Duodenal mucosa (tissue), 2 donors: ENCODE measurements at regions not wholly inside any gene's neighbourhood (a gene's known extent, or its start where the extent isn't known, plus 50 kb on each side); places are given as distances from the start of the nearest gene placed in this dataset.
"Not testable (repeated sequence)": the region's sequence is repeated elsewhere in the genome, so short reads cannot be mapped to it uniquely, and the experiment has no call there.

Experiments used
- H3K27ac ChIP-seq: one replicate; pipeline ENCODE4 v1.7.0; 2013; ENCODE audit warnings: low read depth, low read length
- H3K27me3 ChIP-seq, 2 donors: one replicate each; pipeline ENCODE4 v1.7.0; 2013; ENCODE audit warnings: low read length in 2 of 2, control low read depth in 1 of 2; ENCODE audit not compliant: insufficient read depth in 2 of 2, control insufficient read depth in 1 of 2
- H3K36me3 ChIP-seq, 2 donors: one replicate each; pipeline ENCODE4 v1.7.0; 2013; ENCODE audit warnings: low read length in 2 of 2, control low read depth in 1 of 2; ENCODE audit not compliant: insufficient read depth in 2 of 2, control insufficient read depth in 1 of 2
- H3K4me1 ChIP-seq, 2 donors: one replicate each; pipeline ENCODE4 v1.7.0; 2013; ENCODE audit warnings: low read length in 2 of 2, control low read depth in 1 of 2; ENCODE audit not compliant: insufficient read depth in 2 of 2, control insufficient read depth in 1 of 2
- H3K4me3 ChIP-seq, 2 donors: one replicate each; pipeline ENCODE4 v1.7.0; 2013; ENCODE audit warnings: low read length in 2 of 2, low read depth in 1 of 2
- H3K9ac ChIP-seq, 2 donors: one replicate each; pipeline ENCODE4 v1.7.0; 2013; ENCODE audit warnings: low read length in 2 of 2, low read depth in 1 of 2
- H3K9me3 ChIP-seq, 2 donors: one replicate each; pipeline ENCODE4 v1.7.0; 2013; ENCODE audit warnings: low read length in 2 of 2, control low read depth in 1 of 2; ENCODE audit not compliant: control insufficient read depth in 1 of 2

- no peaks in the 10 kb centered on the region for H3K27me3 ChIP-seq
- H3K9me3 ChIP-seq, result no peaks in the 10 kb centered on the region
- no peak overlapping the region for H3K4me3 ChIP-seq
- no peaks in the 10 kb centered on the region for H3K36me3 ChIP-seq
- no peak overlapping the region for H3K9ac ChIP-seq
- H3K27ac ChIP-seq, result no peak overlapping the region
- peaks cover 0 to 3% of the 10 kb centered on the region in 2 donors for H3K4me1 ChIP-seq
Observed at GRCh38 chr7:51617686-51618085, 301.1 kb upstream of the COBL start.

- Histone ChIP-seq H3K9ac (no peak overlapping the region), H3K9me3 (no peaks in the 10 kb centered on the region), H3K4me1 (peaks cover 0 to 3% of the 10 kb centered on the region in 2 donors), H3K4me3 (no peak overlapping the region), H3K27ac (no peak overlapping the region), H3K27me3 (no peaks in the 10 kb centered on the region), H3K36me3 (no peaks in the 10 kb centered on the region)
Observed at GRCh38 chr7:51613911-51614357, 297.3 kb upstream of the COBL start.

GRCh38 chr7:51611937-51612336 lies 295.3 kb upstream of the COBL start:
- Histone ChIP-seq H3K27ac (no peak overlapping the region), H3K9me3 (no peaks in the 10 kb centered on the region), H3K4me1 (peaks cover 9 to 16% of the 10 kb centered on the region in 2 donors), H3K27me3 (no peaks in the 10 kb centered on the region), H3K4me3 (no peak overlapping the region), H3K9ac (no peak overlapping the region), H3K36me3 (no peaks in the 10 kb centered on the region)

GRCh38 chr7:51607447-51607846 lies 290.8 kb upstream of the COBL start:
- H3K4me1 ChIP-seq, result peaks cover 17 to 27% of the 10 kb centered on the region in 2 donors
- peak overlapping the region in 1 of 2 donors; percentile 9 for H3K9ac ChIP-seq
- no peak overlapping the region for H3K4me3 ChIP-seq
- H3K27me3 ChIP-seq, result no peaks in the 10 kb centered on the region
- no peak overlapping the region for H3K27ac ChIP-seq
- no peaks in the 10 kb centered on the region for H3K36me3 ChIP-seq
- no peaks in the 10 kb centered on the region for H3K9me3 ChIP-seq

- H3K4me3 ChIP-seq, result peak overlapping the region in 1 of 2 donors; percentile 3
- H3K9me3 ChIP-seq, result no peaks in the 10 kb centered on the region
- H3K27me3 ChIP-seq, result no peaks in the 10 kb centered on the region
- peaks cover 23 to 27% of the 10 kb centered on the region in 2 donors for H3K4me1 ChIP-seq
- H3K9ac ChIP-seq, result peak overlapping the region in 1 of 2 donors; percentile 9
- H3K27ac ChIP-seq, result no peak overlapping the region
- no peaks in the 10 kb centered on the region for H3K36me3 ChIP-seq
Observed at GRCh38 chr7:51606601-51607154, 290.1 kb upstream of the COBL start.

- H3K4me1 ChIP-seq, result peaks cover 18 to 19% of the 10 kb centered on the region in 2 donors
- H3K4me3 ChIP-seq, result no peak overlapping the region
- no peak overlapping the region for H3K9ac ChIP-seq
- no peaks in the 10 kb centered on the region for H3K9me3 ChIP-seq
- H3K36me3 ChIP-seq, result no peaks in the 10 kb centered on the region
- no peaks in the 10 kb centered on the region for H3K27me3 ChIP-seq
- H3K27ac ChIP-seq, result no peak overlapping the region
Observed at GRCh38 chr7:51602376-51602775, 285.8 kb upstream of the COBL start.

- peaks cover 12 to 13% of the 10 kb centered on the region in 2 donors for H3K4me1 ChIP-seq
- no peak overlapping the region for H3K9ac ChIP-seq
- no peak overlapping the region for H3K27ac ChIP-seq
- H3K27me3 ChIP-seq, result no peaks in the 10 kb centered on the region
- H3K9me3 ChIP-seq, result no peaks in the 10 kb centered on the region
- H3K4me3 ChIP-seq, result no peak overlapping the region
- H3K36me3 ChIP-seq, result no peaks in the 10 kb centered on the region
Observed at GRCh38 chr7:51601461-51601860, 284.9 kb upstream of the COBL start.

GRCh38 chr7:51599935-51600334 lies 283.3 kb upstream of the COBL start:
- H3K9ac ChIP-seq, H3K4me1 ChIP-seq, H3K36me3 ChIP-seq, H3K9me3 ChIP-seq, H3K27ac ChIP-seq, H3K4me3 ChIP-seq, H3K27me3 ChIP-seq: not testable (repeated sequence)

GRCh38 chr7:51593628-51594027 lies 277.0 kb upstream of the COBL start:
- Histone ChIP-seq H3K27me3 (no peaks in the 10 kb centered on the region), H3K27ac (no peak overlapping the region), H3K9ac (no peak overlapping the region), H3K9me3 (no peaks in the 10 kb centered on the region), H3K4me3 (no peak overlapping the region), H3K4me1 (peaks cover 0 to 3% of the 10 kb centered on the region in 2 donors), H3K36me3 (no peaks in the 10 kb centered on the region)

GRCh38 chr7:51592842-51593599 lies 276.4 kb upstream of the COBL start:
- Histone ChIP-seq H3K4me1 (peaks cover 0 to 3% of the 10 kb centered on the region in 2 donors), H3K27me3 (no peaks in the 10 kb centered on the region), H3K9me3 (no peaks in the 10 kb centered on the region), H3K4me3 (no peak overlapping the region), H3K9ac (no peak overlapping the region), H3K27ac (no peak overlapping the region), H3K36me3 (no peaks in the 10 kb centered on the region)
